ENCODE measurements at regions not wholly inside any gene's neighbourhood (a gene's known extent, or its start where the extent isn't known, plus 50 kb on each side); places are given as distances from the start of the nearest gene placed in this dataset.

- no peaks in the 10 kb centered on the region for H3K79me1 ChIP-seq (ENCODE audit: low read depth, low read length)
- no peak overlapping the region for H3K56ac ChIP-seq (replicated peaks; ENCODE audit: insufficient read length, low read depth, low read length)
- no peaks in the 10 kb centered on the region for H3K9me3 ChIP-seq (ENCODE audit: insufficient read depth in 2 of 2, low read depth in 1 of 2, low read length in 1 of 2)
- no peaks in the 10 kb centered on the region for H3K79me2 ChIP-seq (ENCODE audit: control insufficient read depth in 1 of 2, insufficient read depth in 2 of 2, low read length in 2 of 2)
- FAIRE-seq, result no peak
- H3K4me3 ChIP-seq (ENCODE audit: extremely low read depth in 1 of 4, insufficient read depth in 2 of 4, low read depth in 3 of 4, low read length in 4 of 4), result no peak overlapping the region
- no peak overlapping the region for H3K9ac ChIP-seq (replicated peaks in 1 of 4; ENCODE audit: extremely low read depth in 1 of 4, low read depth in 3 of 4, low read length in 3 of 4)
- no peaks in the 10 kb centered on the region for H3K4me1 ChIP-seq (replicated peaks in 1 of 4; ENCODE audit: control insufficient read depth in 3 of 4, insufficient read depth in 4 of 4, low read length in 3 of 4)
- 81% methylated on average over 9 of the region's 10 CpGs; no CpG with 5 or more reads in 1 of the 2 experiments for WGBS, 2 experiments (ENCODE audit: extremely low coverage in 1 of 2, insufficient coverage in 1 of 2, insufficient read length in 1 of 2, insufficient replicate concordance in 2 of 2, low coverage in 1 of 2, low lambda C conversion rate in 2 of 2, missing lambda C conversion rate in 1 of 2)
- H4K8ac ChIP-seq (ENCODE audit: extremely low read depth, insufficient read depth, low read length), result no peak overlapping the region
- no peak overlapping the region for H2BK12ac ChIP-seq (ENCODE audit: low read depth, low read length)
- no peaks in the 10 kb centered on the region for H3K36me3 ChIP-seq (ENCODE audit: control insufficient read depth in 2 of 4, insufficient read depth in 4 of 4, low read length in 3 of 4)
- H3K18ac ChIP-seq (ENCODE audit: extremely low read depth, low read length), result no peak overlapping the region
- H2BK15ac ChIP-seq (ENCODE audit: low read length), result no peak overlapping the region
- H2BK120ac ChIP-seq (replicated peaks; ENCODE audit: low read depth, low read length), result no peak overlapping the region
- no peak overlapping the region for H2BK20ac ChIP-seq (ENCODE audit: low read length)
- ChIA-PET CTCF (ENCODE audit: partially characterized antibody) (no interaction called here), POLR2A (ENCODE audit: partially characterized antibody) (no interaction called here)
- H2BK5ac ChIP-seq (ENCODE audit: low read depth, low read length), result no peak overlapping the region
- no peak overlapping the region for H3K27ac ChIP-seq (ENCODE audit: low read depth, low read length)
- H3K4me2 ChIP-seq (ENCODE audit: insufficient read depth in 1 of 2, low read depth in 2 of 2, low read length in 2 of 2), result no peak overlapping the region
- H3K27me3 ChIP-seq (replicated peaks in 1 of 4; ENCODE audit: control insufficient read depth in 3 of 4, extremely low read depth in 1 of 4, insufficient read depth in 3 of 4, low read length in 3 of 4), result peaks cover 0 to 13% (median 5%) of the 10 kb centered on the region in 4 experiments; a peak in 6 of 7 replicates
- no peak overlapping the region for H4K91ac ChIP-seq (replicated peaks; ENCODE audit: insufficient read length, low read length)
- no peak overlapping the region for H4K5ac ChIP-seq (ENCODE audit: insufficient read length, low read depth, low read length)
- H4K20me1 ChIP-seq (replicated peaks in 1 of 2; ENCODE audit: control insufficient read depth in 1 of 2, insufficient read depth in 2 of 2, low read length in 2 of 2), result peaks cover 0 to 2% of the 10 kb centered on the region in 2 experiments
- H3K23ac ChIP-seq (ENCODE audit: insufficient read length), result no peak overlapping the region
- H2AK5ac ChIP-seq (ENCODE audit: low read depth, low read length), result no peak overlapping the region
- no peak overlapping the region for H3K14ac ChIP-seq (ENCODE audit: insufficient read length)
- H3K23me2 ChIP-seq (ENCODE audit: low read depth, low read length), result no peaks in the 10 kb centered on the region
- DNase-seq (ENCODE audit: low read depth in 1 of 2, low spot score in 2 of 2), result no peak
- H2AFZ ChIP-seq (ENCODE audit: low read length), result no peak overlapping the region
- H3K4ac ChIP-seq (replicated peaks; ENCODE audit: insufficient read length, low read depth, low read length), result no peak overlapping the region
- TF ChIP-seq RXRA (IDR thresholded peaks at IDR 0.05; ENCODE audit: insufficient read depth, low read depth, low read length), result no peak
- TF ChIP-seq RNF2 (IDR thresholded peaks at IDR 0.05; ENCODE audit: borderline replicate concordance, low read depth, low read length, missing control alignments, poor library complexity, severe bottlenecking), result no peak
- no peak for TF ChIP-seq KDM5A (IDR thresholded peaks at IDR 0.05; ENCODE audit: low read length)
- TF ChIP-seq CHD2 (IDR thresholded peaks at IDR 0.05; ENCODE audit: low read length), result no peak
- TF ChIP-seq SIX5 (IDR thresholded peaks at IDR 0.05; ENCODE audit: low read depth, low read length), result no peak
- no peak for TF ChIP-seq ATF2 (IDR thresholded peaks at IDR 0.05; ENCODE audit: low read length)
- TF ChIP-seq PHF8 (conservative IDR thresholded peaks at IDR 0.05; ENCODE audit: low read depth, low read length), result no peak
These were observed 1681.7 kb upstream of the DDX18 start for GRCh38 chr2:116132833-116133232.

Data from H1 (cell line).